Testis (tissue), 2 donors: ENCODE measurements at regions not wholly inside any gene's neighbourhood (a gene's known extent, or its start where the extent isn't known, plus 50 kb on each side); places are given as distances from the start of the nearest gene placed in this dataset.

Experiments used
- CTCF ChIP-seq, 3 experiments: fragments of 450-650 bp in 2 of 3; fragments of 200-600 bp in 1 of 3; sonication (generic) in 1 of 3; IDR thresholded peaks; one replicate each; pipeline ENCODE4 v1.5.1; 2016 to 2019; ENCODE audit warnings: antibody characterized with exemption in 3 of 3, mild to moderate bottlenecking in 2 of 3, moderate library complexity in 1 of 3
- POLR2A ChIP-seq: fragments of 450-650 bp; IDR thresholded peaks from one replicate; pipeline ENCODE4 v1.6.1; 2017; ENCODE audit warnings: antibody characterized with exemption, mild to moderate bottlenecking, moderate library complexity

GRCh38 chr15:26376243-26376642 lies 396.6 kb downstream of the GABRB3 start:
- no peak for TF ChIP-seq CTCF (IDR thresholded peaks at IDR 0.05)
- TF ChIP-seq POLR2A = no peak
